ENCODE measurements at regions not wholly inside any gene's neighbourhood (a gene's known extent, or its start where the extent isn't known, plus 50 kb on each side); places are given as distances from the start of the nearest gene placed in this dataset.

DNA sequence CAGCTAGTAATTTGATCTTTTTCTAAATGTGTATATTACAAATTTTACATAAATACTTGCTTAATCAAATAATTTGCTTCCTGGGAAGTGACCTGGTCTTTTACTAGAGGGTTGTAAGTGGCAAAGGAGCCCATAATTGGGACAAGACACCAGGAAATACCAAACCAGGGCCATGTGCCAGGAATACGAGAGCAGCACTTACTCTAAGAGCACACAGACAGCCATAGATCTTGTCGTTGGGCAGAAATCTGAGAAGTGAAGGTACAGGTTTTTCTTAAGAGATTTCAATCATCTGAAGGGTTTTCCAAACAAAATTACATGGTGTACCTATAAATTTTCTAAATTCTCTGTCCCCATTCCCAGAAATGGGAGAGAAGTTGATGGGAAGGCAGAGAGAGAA is 179.3 kb downstream of the HINT1 start:
- TF ChIP-seq, protein P1, sequence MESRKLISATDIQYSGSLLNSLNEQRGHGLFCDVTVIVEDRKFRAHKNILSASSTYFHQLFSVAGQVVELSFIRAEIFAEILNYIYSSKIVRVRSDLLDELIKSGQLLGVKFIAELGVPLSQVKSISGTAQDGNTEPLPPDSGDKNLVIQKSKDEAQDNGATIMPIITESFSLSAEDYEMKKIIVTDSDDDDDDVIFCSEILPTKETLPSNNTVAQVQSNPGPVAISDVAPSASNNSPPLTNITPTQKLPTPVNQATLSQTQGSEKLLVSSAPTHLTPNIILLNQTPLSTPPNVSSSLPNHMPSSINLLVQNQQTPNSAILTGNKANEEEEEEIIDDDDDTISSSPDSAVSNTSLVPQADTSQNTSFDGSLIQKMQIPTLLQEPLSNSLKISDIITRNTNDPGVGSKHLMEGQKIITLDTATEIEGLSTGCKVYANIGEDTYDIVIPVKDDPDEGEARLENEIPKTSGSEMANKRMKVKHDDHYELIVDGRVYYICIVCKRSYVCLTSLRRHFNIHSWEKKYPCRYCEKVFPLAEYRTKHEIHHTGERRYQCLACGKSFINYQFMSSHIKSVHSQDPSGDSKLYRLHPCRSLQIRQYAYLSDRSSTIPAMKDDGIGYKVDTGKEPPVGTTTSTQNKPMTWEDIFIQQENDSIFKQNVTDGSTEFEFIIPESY (IDR thresholded peaks at IDR 0.05; ENCODE audit: extremely low read depth, insufficient replicate concordance, low read length) = no peak
- no peak for TF ChIP-seq POLR2A (IDR thresholded peaks at IDR 0.05; ENCODE audit: borderline replicate concordance, extremely low read depth, insufficient read depth, insufficient read length)

All from HCT116 (cell line).